Endothelial cell of umbilical vein (primary cell): ENCODE measurements at regions not wholly inside any gene's neighbourhood (a gene's known extent, or its start where the extent isn't known, plus 50 kb on each side); places are given as distances from the start of the nearest gene placed in this dataset.
A peak's percentile ranks its signal among the peaks of the same experiment; 100 is the strongest.

Experiments used
- BruUV-seq: library from RNA; stranded (reverse); fragments of 400-500 nt; replicated peaks from 2 replicates; lab custom pipeline; 2021; lab: Mats Ljungman, UMichigan
- CTCF ChIA-PET: fragments of 300-600, 350-600 bp; sonication (Branson Sonifier 250); formaldehyde crosslinking; loops from one replicate; lab custom pipeline; 2021; ENCODE audit warnings: antibody characterized with exemption, inconsistent platforms; lab: Charles Lee
- POLR2A ChIA-PET: fragments of 300-600, 350-600 bp; sonication (Branson Sonifier 250); formaldehyde crosslinking; loops from one replicate; lab custom pipeline; 2021; ENCODE audit warnings: antibody characterized with exemption, inconsistent platforms; lab: Charles Lee
- DNase-seq: peaks from one replicate; pipeline ENCODE4 v3.0.0-alpha.2; 2011; ENCODE audit warnings: low read depth, low spot score
- FAIRE-seq: peaks from 2 replicates; lab custom pipeline; 2011; peaks lifted over from hg19 to GRCh38; lab: Jason Lieb, UNC
- H2AFZ ChIP-seq: 2 replicates; pipeline ENCODE4 v1.6.0; 2012; ENCODE audit warnings: low read depth, low read length, control low read depth, inconsistent platforms
- H3K27ac ChIP-seq: 2 replicates; pipeline ENCODE4 v1.5.1; 2011; ENCODE audit warnings: low read depth, mild to moderate bottlenecking, control low read depth, low read length, moderate library complexity; ENCODE audit not compliant: insufficient read depth
- H3K27me3 ChIP-seq, 2 experiments: 2 replicates each; pipeline versions ENCODE4 v1.6.0 to v1.6.1; 2011; ENCODE audit warnings: low read length in 2 of 2, mixed read lengths in 1 of 2; ENCODE audit not compliant: control insufficient read depth in 2 of 2, insufficient read depth in 2 of 2
- H3K36me3 ChIP-seq, 2 experiments: 2 replicates in 1 of 2; 3 replicates in 1 of 2; pipeline ENCODE4 v1.5.1; 2011; ENCODE audit warnings: low read length in 2 of 2, mild to moderate bottlenecking in 1 of 2, moderate library complexity in 1 of 2; ENCODE audit not compliant: control insufficient read depth in 2 of 2, insufficient read depth in 2 of 2; ENCODE audit errors: extremely low read depth in 1 of 2
- H3K4me1 ChIP-seq: 3 replicates; pipeline ENCODE4 v1.5.1; 2011; ENCODE audit warnings: mild to moderate bottlenecking, low read length; ENCODE audit not compliant: control insufficient read depth, insufficient read depth; ENCODE audit errors: extremely low read depth
- H3K4me2 ChIP-seq: 2 replicates; pipeline ENCODE4 v1.6.1; 2011; ENCODE audit warnings: low read length, control low read depth, mixed read lengths; ENCODE audit not compliant: insufficient read depth
- H3K4me3 ChIP-seq, 3 experiments: fragments of 200-600 bp in 1 of 3; sonication (generic), shearing (Covaris generic) in 1 of 3; replicated peaks in 1 of 3; 2 replicates each; pipeline ENCODE4 v1.5.1; 2011 to 2016; ENCODE audit warnings: control low read depth in 3 of 3, low read length in 3 of 3, mild to moderate bottlenecking in 2 of 3, inconsistent platforms in 1 of 3, low read depth in 1 of 3, moderate library complexity in 1 of 3; ENCODE audit not compliant: insufficient read depth in 1 of 3
- H3K79me2 ChIP-seq: 2 replicates; pipeline ENCODE4 v1.6.0; 2012; ENCODE audit warnings: low read length, inconsistent platforms; ENCODE audit not compliant: control insufficient read depth, insufficient read depth
- H3K9ac ChIP-seq: replicated peaks from 2 replicates; pipeline ENCODE3; 2011; ENCODE audit warnings: low read length, control low read depth; ENCODE audit not compliant: insufficient read depth; ENCODE audit errors: extremely low read depth
- H3K9me1 ChIP-seq: replicated peaks from 3 replicates; pipeline ENCODE4 v1.6.0; 2011; ENCODE audit warnings: mild to moderate bottlenecking, low read length; ENCODE audit not compliant: control insufficient read depth, insufficient read depth; ENCODE audit errors: extremely low read depth
- H3K9me3 ChIP-seq: replicated peaks from 2 replicates; pipeline ENCODE4 v1.5.1; 2012; ENCODE audit warnings: low read length, inconsistent platforms; ENCODE audit not compliant: control insufficient read depth, insufficient read depth
- H4K20me1 ChIP-seq: replicated peaks from 2 replicates; pipeline ENCODE3; 2011; ENCODE audit warnings: mild to moderate bottlenecking, low read length; ENCODE audit not compliant: control insufficient read depth, insufficient read depth; ENCODE audit errors: extremely low read depth
- EZH2 ChIP-seq: IDR thresholded peaks from 2 replicates; pipeline ENCODE4 v1.6.1; 2012; ENCODE audit warnings: borderline replicate concordance, low read depth, mild to moderate bottlenecking, moderate library complexity, low read length, inconsistent platforms; ENCODE audit not compliant: severe bottlenecking
- FOS ChIP-seq: IDR thresholded peaks from 2 replicates; pipeline ENCODE4 v1.6.1; 2011; ENCODE audit warnings: mild to moderate bottlenecking, low read length, moderate library complexity, borderline replicate concordance; ENCODE audit not compliant: insufficient read depth
- GATA2 ChIP-seq: IDR thresholded peaks from 2 replicates; pipeline ENCODE4 v1.7.0; 2011; ENCODE audit warnings: low read depth, mild to moderate bottlenecking, moderate library complexity, mixed read lengths, low read length; ENCODE audit not compliant: insufficient read length, insufficient read depth
- JUN ChIP-seq: IDR thresholded peaks from 2 replicates; pipeline ENCODE4 v1.6.1; 2011; ENCODE audit warnings: borderline replicate concordance, low read depth; ENCODE audit not compliant: insufficient read length, insufficient read depth
- MYC ChIP-seq: IDR thresholded peaks from one replicate; pipeline ENCODE4 v1.6.1; 2011; ENCODE audit warnings: mild to moderate bottlenecking, low read depth, low read length
- POLR2A ChIP-seq: IDR thresholded peaks from 2 replicates; pipeline ENCODE4 v1.6.1; 2012; ENCODE audit warnings: low read depth, mild to moderate bottlenecking, control low read depth, low read length
- POLR2AphosphoS5 ChIP-seq: IDR thresholded peaks from 2 replicates; pipeline ENCODE4 v1.6.1; 2012; ENCODE audit warnings: low read depth, mild to moderate bottlenecking, control low read depth, low read length, moderate library complexity; ENCODE audit not compliant: insufficient read depth
- dilution Hi-C: fragments of 300-500 bp; cut with MboI; formaldehyde crosslinking; loops from one replicate; pipeline ENCODE4 v1.15.0; 2019; ENCODE audit warnings: low sequenced_read_pairs; ENCODE audit not compliant: extremely low pct_ligation_motif_present
- intact Hi-C: fragments of 100-400 bp; cut with micrococcal nuclease; formaldehyde crosslinking; loops from one replicate; pipeline ENCODE4 v1.10.0; 2022
- TF ChIP-seq, protein P1 (sequence below): IDR thresholded peaks from 2 replicates; pipeline ENCODE4 v1.6.1; 2011; ENCODE audit not compliant: insufficient read depth, insufficient read length
- TF ChIP-seq, protein P2 (sequence below), 2 donors: IDR thresholded peaks; 1 replicate in 1 of 2; 2 replicates in 1 of 2; pipeline ENCODE4 v1.5.1; 2011; ENCODE audit warnings: low read length in 2 of 2, mild to moderate bottlenecking in 2 of 2, moderate library complexity in 2 of 2, control low read depth in 1 of 2, inconsistent platforms in 1 of 2, low read depth in 1 of 2; ENCODE audit not compliant: insufficient read depth in 1 of 2; ENCODE audit errors: extremely low read depth in 1 of 2

GRCh38 chr2:217222309-217222910 is 362.5 kb upstream of the TNP1 start:
- no peak overlapping the region for H3K9ac ChIP-seq
- no peak for DNase-seq
- FAIRE-seq, result no peak
- no peak overlapping the region for H3K4me2 ChIP-seq
- H3K27me3 ChIP-seq, result no peaks in the 10 kb centered on the region
- peak overlapping the region; percentile 62 for H3K27ac ChIP-seq
- H2AFZ ChIP-seq, result no peak overlapping the region
- no peak overlapping the region for H3K4me3 ChIP-seq
- H3K4me1 ChIP-seq, result peaks cover 13% of the 10 kb centered on the region
- no peaks in the 10 kb centered on the region for H3K9me3 ChIP-seq
- no peak for TF ChIP-seq FOS
- TF ChIP-seq POLR2A, result no peak
- TF ChIP-seq EZH2, result no peak
- no peak for TF ChIP-seq JUN
- TF ChIP-seq GATA2, result no peak
- TF ChIP-seq MYC, result no peak
- TF ChIP-seq, protein P1, sequence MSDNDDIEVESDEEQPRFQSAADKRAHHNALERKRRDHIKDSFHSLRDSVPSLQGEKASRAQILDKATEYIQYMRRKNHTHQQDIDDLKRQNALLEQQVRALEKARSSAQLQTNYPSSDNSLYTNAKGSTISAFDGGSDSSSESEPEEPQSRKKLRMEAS, result no peak
- TF ChIP-seq POLR2AphosphoS5, result no peak
- TF ChIP-seq, protein P2, sequence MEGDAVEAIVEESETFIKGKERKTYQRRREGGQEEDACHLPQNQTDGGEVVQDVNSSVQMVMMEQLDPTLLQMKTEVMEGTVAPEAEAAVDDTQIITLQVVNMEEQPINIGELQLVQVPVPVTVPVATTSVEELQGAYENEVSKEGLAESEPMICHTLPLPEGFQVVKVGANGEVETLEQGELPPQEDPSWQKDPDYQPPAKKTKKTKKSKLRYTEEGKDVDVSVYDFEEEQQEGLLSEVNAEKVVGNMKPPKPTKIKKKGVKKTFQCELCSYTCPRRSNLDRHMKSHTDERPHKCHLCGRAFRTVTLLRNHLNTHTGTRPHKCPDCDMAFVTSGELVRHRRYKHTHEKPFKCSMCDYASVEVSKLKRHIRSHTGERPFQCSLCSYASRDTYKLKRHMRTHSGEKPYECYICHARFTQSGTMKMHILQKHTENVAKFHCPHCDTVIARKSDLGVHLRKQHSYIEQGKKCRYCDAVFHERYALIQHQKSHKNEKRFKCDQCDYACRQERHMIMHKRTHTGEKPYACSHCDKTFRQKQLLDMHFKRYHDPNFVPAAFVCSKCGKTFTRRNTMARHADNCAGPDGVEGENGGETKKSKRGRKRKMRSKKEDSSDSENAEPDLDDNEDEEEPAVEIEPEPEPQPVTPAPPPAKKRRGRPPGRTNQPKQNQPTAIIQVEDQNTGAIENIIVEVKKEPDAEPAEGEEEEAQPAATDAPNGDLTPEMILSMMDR (IDR thresholded peaks at IDR 0.05; ENCODE audit: extremely low read depth in 1 of 2, insufficient read depth in 1 of 2, low read depth in 1 of 2, low read length in 2 of 2), result no peak
- H3K79me2 ChIP-seq, result no peaks in the 10 kb centered on the region
- ChIA-PET POLR2A (no interaction called here), CTCF (no interaction called here)
- BruUV-seq, result no TSS peak
- H3K36me3 ChIP-seq, result no peaks in the 10 kb centered on the region
- intact Hi-C loops (loop anchor here (5.0 kb wide), 1 partner anchor 530 kb away; no protein-coding TSS in a partner anchor), dilution Hi-C loops (no loop called here)
- H4K20me1 ChIP-seq, result no peaks in the 10 kb centered on the region
- no peaks in the 10 kb centered on the region for H3K9me1 ChIP-seq
